ENCODE measurements at regions not wholly inside any gene's neighbourhood (a gene's known extent, or its start where the extent isn't known, plus 50 kb on each side); places are given as distances from the start of the nearest gene placed in this dataset.
"Not testable (repeated sequence)": the region's sequence is repeated elsewhere in the genome, so short reads cannot be mapped to it uniquely, and the experiment has no call there.

- H3K36me3 ChIP-seq (ENCODE audit: control insufficient read depth, insufficient read depth, low read length): no peaks in the 10 kb centered on the region
- H3K27me3 ChIP-seq (ENCODE audit: control insufficient read depth, insufficient read depth, low read length, poor library complexity, severe bottlenecking): no peaks in the 10 kb centered on the region
- no peak overlapping the region for H3K27ac ChIP-seq (ENCODE audit: insufficient read depth, low read depth, low read length, poor library complexity, severe bottlenecking)
- H3K4me3 ChIP-seq (ENCODE audit: insufficient read depth, low read depth, low read length): no peak overlapping the region
- no peaks in the 10 kb centered on the region for H3K4me1 ChIP-seq (ENCODE audit: control insufficient read depth, insufficient read depth, low read length)
- H3K9me3 ChIP-seq (ENCODE audit: control insufficient read depth, low read length): no peaks in the 10 kb centered on the region
- 91 to 93% methylated on average over 1 of the region's 1 CpG for WGBS, 2 experiments
Observed at GRCh38 chr20:53891306-53891894, 179.0 kb downstream of the BCAS1 start.

- Histone ChIP-seq H3K27ac (ENCODE audit: insufficient read depth, low read depth, low read length, poor library complexity, severe bottlenecking) (no peak overlapping the region), H3K4me3 (ENCODE audit: insufficient read depth, low read depth, low read length) (no peak overlapping the region), H3K9me3 (ENCODE audit: control insufficient read depth, low read length) (no peaks in the 10 kb centered on the region), H3K4me1 (ENCODE audit: control insufficient read depth, insufficient read depth, low read length) (no peaks in the 10 kb centered on the region), H3K27me3 (ENCODE audit: control insufficient read depth, insufficient read depth, low read length, poor library complexity, severe bottlenecking) (no peaks in the 10 kb centered on the region), H3K36me3 (ENCODE audit: control insufficient read depth, insufficient read depth, low read length) (no peaks in the 10 kb centered on the region)
- whole genome bisulfite sequencing, 2 experiments: 94% methylated on average over 6 of the region's 6 CpGs
Observed at GRCh38 chr20:53890443-53891305, 179.7 kb downstream of the BCAS1 start.

DNA sequence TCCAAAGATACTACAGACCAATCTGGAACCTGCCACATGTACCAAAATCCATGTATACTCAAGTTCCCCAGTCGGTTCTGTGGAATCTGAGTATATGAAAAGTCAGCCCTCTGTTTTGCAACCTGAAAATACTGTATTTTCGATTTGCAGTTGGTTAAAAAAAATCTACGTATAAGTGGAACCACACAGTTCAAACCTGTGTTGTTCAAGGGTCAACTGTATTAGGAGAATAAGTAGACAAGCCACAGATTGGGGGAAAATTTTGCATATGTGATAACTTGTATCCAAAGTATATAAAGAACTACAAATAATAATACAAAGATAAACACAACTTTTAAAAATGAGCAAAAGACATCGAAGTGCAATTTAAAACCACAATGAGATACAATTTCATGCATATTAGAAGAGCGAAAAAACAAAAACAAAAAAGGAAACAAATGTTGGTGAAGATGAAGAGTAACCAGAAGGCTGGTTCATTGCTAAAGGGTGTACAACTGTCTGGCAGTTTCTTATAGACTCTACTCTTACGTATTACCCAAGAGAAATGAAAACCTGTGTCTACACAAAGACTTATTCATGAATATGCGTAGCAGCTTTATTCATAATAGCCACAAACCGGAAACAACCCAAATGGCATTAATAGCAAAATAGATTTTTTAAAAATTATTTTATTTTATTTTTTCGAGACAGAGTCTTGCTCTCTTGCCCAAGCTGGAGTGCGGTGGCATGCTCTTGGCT lies 180.8 kb downstream of the BCAS1 start:
- H3K4me1 ChIP-seq (ENCODE audit: control insufficient read depth, insufficient read depth, low read length): no peaks in the 10 kb centered on the region
- H3K27me3 ChIP-seq (ENCODE audit: control insufficient read depth, insufficient read depth, low read length, poor library complexity, severe bottlenecking): no peaks in the 10 kb centered on the region
- H3K27ac ChIP-seq (ENCODE audit: insufficient read depth, low read depth, low read length, poor library complexity, severe bottlenecking): no peak overlapping the region
- H3K9me3 ChIP-seq (ENCODE audit: control insufficient read depth, low read length): no peaks in the 10 kb centered on the region
- WGBS, 2 experiments: 95% methylated on average over 8 to 10 of the region's 10 CpGs
- H3K4me3 ChIP-seq (ENCODE audit: insufficient read depth, low read depth, low read length): no peak overlapping the region
- H3K36me3 ChIP-seq (ENCODE audit: control insufficient read depth, insufficient read depth, low read length): no peaks in the 10 kb centered on the region

GRCh38 chr20:53888951-53889350 lies 181.4 kb downstream of the BCAS1 start:
- Histone ChIP-seq H3K27ac (ENCODE audit: insufficient read depth, low read depth, low read length, poor library complexity, severe bottlenecking) (no peak overlapping the region), H3K4me3 (ENCODE audit: insufficient read depth, low read depth, low read length) (no peak overlapping the region), H3K9me3 (ENCODE audit: control insufficient read depth, low read length) (no peaks in the 10 kb centered on the region), H3K27me3 (ENCODE audit: control insufficient read depth, insufficient read depth, low read length, poor library complexity, severe bottlenecking) (no peaks in the 10 kb centered on the region), H3K36me3 (ENCODE audit: control insufficient read depth, insufficient read depth, low read length) (no peaks in the 10 kb centered on the region), H3K4me1 (ENCODE audit: control insufficient read depth, insufficient read depth, low read length) (no peaks in the 10 kb centered on the region)
- WGBS, 2 experiments: 63 to 86% methylated on average over 1 to 3 of the region's 3 CpGs

GRCh38 chr20:53888510-53888909 lies 181.9 kb downstream of the BCAS1 start:
- H3K36me3 ChIP-seq (ENCODE audit: control insufficient read depth, insufficient read depth, low read length): no peaks in the 10 kb centered on the region
- no peak overlapping the region for H3K4me3 ChIP-seq (ENCODE audit: insufficient read depth, low read depth, low read length)
- no peaks in the 10 kb centered on the region for H3K27me3 ChIP-seq (ENCODE audit: control insufficient read depth, insufficient read depth, low read length, poor library complexity, severe bottlenecking)
- 40 to 41% methylated on average over 4 of the region's 4 CpGs for WGBS, 2 experiments
- no peak overlapping the region for H3K27ac ChIP-seq (ENCODE audit: insufficient read depth, low read depth, low read length, poor library complexity, severe bottlenecking)
- H3K4me1 ChIP-seq (ENCODE audit: control insufficient read depth, insufficient read depth, low read length): no peaks in the 10 kb centered on the region
- no peaks in the 10 kb centered on the region for H3K9me3 ChIP-seq (ENCODE audit: control insufficient read depth, low read length)

- Histone ChIP-seq H3K36me3 (ENCODE audit: control insufficient read depth, insufficient read depth, low read length) (no peaks in the 10 kb centered on the region), H3K27me3 (ENCODE audit: control insufficient read depth, insufficient read depth, low read length, poor library complexity, severe bottlenecking) (no peaks in the 10 kb centered on the region), H3K27ac (ENCODE audit: insufficient read depth, low read depth, low read length, poor library complexity, severe bottlenecking) (no peak overlapping the region), H3K9me3 (ENCODE audit: control insufficient read depth, low read length) (no peaks in the 10 kb centered on the region), H3K4me1 (ENCODE audit: control insufficient read depth, insufficient read depth, low read length) (no peaks in the 10 kb centered on the region), H3K4me3 (ENCODE audit: insufficient read depth, low read depth, low read length) (no peak overlapping the region)
- WGBS, 2 experiments: 93 to 96% methylated on average over 10 of the region's 10 CpGs
Observed at GRCh38 chr20:53887973-53888372, 182.4 kb downstream of the BCAS1 start.

- no peak overlapping the region for H3K27ac ChIP-seq (ENCODE audit: insufficient read depth, low read depth, low read length, poor library complexity, severe bottlenecking)
- H3K4me3 ChIP-seq (ENCODE audit: insufficient read depth, low read depth, low read length): no peak overlapping the region
- 85 to 87% methylated on average over 10 of the region's 10 CpGs for WGBS, 2 experiments
- no peaks in the 10 kb centered on the region for H3K27me3 ChIP-seq (ENCODE audit: control insufficient read depth, insufficient read depth, low read length, poor library complexity, severe bottlenecking)
- no peaks in the 10 kb centered on the region for H3K36me3 ChIP-seq (ENCODE audit: control insufficient read depth, insufficient read depth, low read length)
- H3K9me3 ChIP-seq (ENCODE audit: control insufficient read depth, low read length): no peaks in the 10 kb centered on the region
- H3K4me1 ChIP-seq (ENCODE audit: control insufficient read depth, insufficient read depth, low read length): no peaks in the 10 kb centered on the region
Observed at GRCh38 chr20:53884859-53885541, 185.4 kb downstream of the BCAS1 start.

DNA sequence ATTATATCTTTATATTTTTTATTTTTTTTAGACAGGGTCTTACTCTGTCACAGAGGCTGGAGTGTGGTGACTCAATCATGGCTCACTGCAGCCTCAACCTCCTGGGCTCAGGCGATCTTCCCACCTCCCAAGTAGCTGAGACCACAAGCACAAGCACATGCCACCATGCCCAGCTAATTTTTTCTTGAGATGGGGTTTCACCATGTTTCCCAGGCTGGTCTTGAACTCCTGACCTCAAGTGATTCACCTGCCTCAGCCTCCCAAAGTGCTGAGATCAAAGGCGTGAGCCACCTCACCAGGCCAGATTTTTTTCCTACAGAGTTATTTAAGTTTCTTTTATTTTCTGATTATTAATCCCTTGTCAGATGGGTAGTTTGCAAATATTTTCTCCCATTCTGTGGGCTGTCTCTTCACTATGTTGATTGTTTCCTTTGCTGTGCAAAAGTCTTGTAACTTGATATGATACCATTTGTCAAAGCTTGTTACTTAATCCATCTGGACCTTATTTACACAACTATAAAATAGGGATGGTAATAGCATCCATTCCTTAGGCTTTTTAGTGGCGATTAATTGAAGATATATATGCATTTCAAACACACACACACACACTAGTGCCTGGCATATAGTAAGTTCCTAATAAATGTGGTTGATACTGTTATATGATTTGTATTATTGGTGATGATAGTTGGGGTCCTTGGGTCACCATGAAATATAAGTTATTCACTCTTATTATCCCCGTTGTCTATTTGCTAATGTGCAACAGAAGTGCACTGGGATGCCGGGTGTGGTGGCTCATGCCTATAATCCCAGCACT lies 187.1 kb downstream of the BCAS1 start:
- Histone ChIP-seq H3K27ac (ENCODE audit: insufficient read depth, low read depth, low read length, poor library complexity, severe bottlenecking) (no peak overlapping the region), H3K4me1 (ENCODE audit: control insufficient read depth, insufficient read depth, low read length) (no peaks in the 10 kb centered on the region), H3K36me3 (ENCODE audit: control insufficient read depth, insufficient read depth, low read length) (no peaks in the 10 kb centered on the region), H3K27me3 (ENCODE audit: control insufficient read depth, insufficient read depth, low read length, poor library complexity, severe bottlenecking) (no peaks in the 10 kb centered on the region), H3K9me3 (ENCODE audit: control insufficient read depth, low read length) (no peaks in the 10 kb centered on the region), H3K4me3 (ENCODE audit: insufficient read depth, low read depth, low read length) (no peak overlapping the region)
- WGBS, 2 experiments: 90 to 91% methylated on average over 4 of the region's 5 CpGs

- 90 to 96% methylated on average over 5 of the region's 5 CpGs for WGBS, 2 experiments
- H3K9me3 ChIP-seq (ENCODE audit: control insufficient read depth, low read length); H3K4me3 ChIP-seq (ENCODE audit: insufficient read depth, low read depth, low read length); H3K4me1 ChIP-seq (ENCODE audit: control insufficient read depth, insufficient read depth, low read length); H3K27ac ChIP-seq (ENCODE audit: insufficient read depth, low read depth, low read length, poor library complexity, severe bottlenecking); H3K36me3 ChIP-seq (ENCODE audit: control insufficient read depth, insufficient read depth, low read length); H3K27me3 ChIP-seq (ENCODE audit: control insufficient read depth, insufficient read depth, low read length, poor library complexity, severe bottlenecking): not testable (repeated sequence)
Observed at GRCh38 chr20:53882438-53882986, 187.9 kb downstream of the BCAS1 start.
